Endothelial cell of umbilical vein (primary cell): ENCODE measurements at regions not wholly inside any gene's neighbourhood (a gene's known extent, or its start where the extent isn't known, plus 50 kb on each side); places are given as distances from the start of the nearest gene placed in this dataset.

ENCODE experiments used
- BruUV-seq: library from RNA; stranded (reverse); fragments of 400-500 nt; replicated peaks from 2 replicates; lab custom pipeline; 2021; lab: Mats Ljungman, UMichigan
- CTCF ChIA-PET: fragments of 300-600, 350-600 bp; sonication (Branson Sonifier 250); formaldehyde crosslinking; loops from one replicate; lab custom pipeline; 2021; ENCODE audit warnings: antibody characterized with exemption, inconsistent platforms; lab: Charles Lee
- POLR2A ChIA-PET: fragments of 300-600, 350-600 bp; sonication (Branson Sonifier 250); formaldehyde crosslinking; loops from one replicate; lab custom pipeline; 2021; ENCODE audit warnings: antibody characterized with exemption, inconsistent platforms; lab: Charles Lee
- DNase-seq: peaks from one replicate; pipeline ENCODE4 v3.0.0-alpha.2; 2011; ENCODE audit warnings: low read depth, low spot score
- FAIRE-seq: peaks from 2 replicates; lab custom pipeline; 2011; peaks lifted over from hg19 to GRCh38; lab: Jason Lieb, UNC
- H2AFZ ChIP-seq: 2 replicates; pipeline ENCODE4 v1.6.0; 2012; ENCODE audit warnings: low read depth, low read length, control low read depth, inconsistent platforms
- H3K27ac ChIP-seq: 2 replicates; pipeline ENCODE4 v1.5.1; 2011; ENCODE audit warnings: low read depth, mild to moderate bottlenecking, control low read depth, low read length, moderate library complexity; ENCODE audit not compliant: insufficient read depth
- H3K27me3 ChIP-seq, 2 experiments: 2 replicates each; pipeline versions ENCODE4 v1.6.0 to v1.6.1; 2011; ENCODE audit warnings: low read length in 2 of 2, mixed read lengths in 1 of 2; ENCODE audit not compliant: control insufficient read depth in 2 of 2, insufficient read depth in 2 of 2
- H3K36me3 ChIP-seq, 2 experiments: 2 replicates in 1 of 2; 3 replicates in 1 of 2; pipeline ENCODE4 v1.5.1; 2011; ENCODE audit warnings: low read length in 2 of 2, mild to moderate bottlenecking in 1 of 2, moderate library complexity in 1 of 2; ENCODE audit not compliant: control insufficient read depth in 2 of 2, insufficient read depth in 2 of 2; ENCODE audit errors: extremely low read depth in 1 of 2
- H3K4me1 ChIP-seq: 3 replicates; pipeline ENCODE4 v1.5.1; 2011; ENCODE audit warnings: mild to moderate bottlenecking, low read length; ENCODE audit not compliant: control insufficient read depth, insufficient read depth; ENCODE audit errors: extremely low read depth
- H3K4me2 ChIP-seq: 2 replicates; pipeline ENCODE4 v1.6.1; 2011; ENCODE audit warnings: low read length, control low read depth, mixed read lengths; ENCODE audit not compliant: insufficient read depth
- H3K4me3 ChIP-seq, 3 experiments: fragments of 200-600 bp in 1 of 3; sonication (generic), shearing (Covaris generic) in 1 of 3; replicated peaks in 1 of 3; 2 replicates each; pipeline ENCODE4 v1.5.1; 2011 to 2016; ENCODE audit warnings: control low read depth in 3 of 3, low read length in 3 of 3, mild to moderate bottlenecking in 2 of 3, inconsistent platforms in 1 of 3, low read depth in 1 of 3, moderate library complexity in 1 of 3; ENCODE audit not compliant: insufficient read depth in 1 of 3
- H3K79me2 ChIP-seq: 2 replicates; pipeline ENCODE4 v1.6.0; 2012; ENCODE audit warnings: low read length, inconsistent platforms; ENCODE audit not compliant: control insufficient read depth, insufficient read depth
- H3K9ac ChIP-seq: replicated peaks from 2 replicates; pipeline ENCODE3; 2011; ENCODE audit warnings: low read length, control low read depth; ENCODE audit not compliant: insufficient read depth; ENCODE audit errors: extremely low read depth
- H3K9me1 ChIP-seq: replicated peaks from 3 replicates; pipeline ENCODE4 v1.6.0; 2011; ENCODE audit warnings: mild to moderate bottlenecking, low read length; ENCODE audit not compliant: control insufficient read depth, insufficient read depth; ENCODE audit errors: extremely low read depth
- H3K9me3 ChIP-seq: replicated peaks from 2 replicates; pipeline ENCODE4 v1.5.1; 2012; ENCODE audit warnings: low read length, inconsistent platforms; ENCODE audit not compliant: control insufficient read depth, insufficient read depth
- H4K20me1 ChIP-seq: replicated peaks from 2 replicates; pipeline ENCODE3; 2011; ENCODE audit warnings: mild to moderate bottlenecking, low read length; ENCODE audit not compliant: control insufficient read depth, insufficient read depth; ENCODE audit errors: extremely low read depth
- EZH2 ChIP-seq: IDR thresholded peaks from 2 replicates; pipeline ENCODE4 v1.6.1; 2012; ENCODE audit warnings: borderline replicate concordance, low read depth, mild to moderate bottlenecking, moderate library complexity, low read length, inconsistent platforms; ENCODE audit not compliant: severe bottlenecking
- FOS ChIP-seq: IDR thresholded peaks from 2 replicates; pipeline ENCODE4 v1.6.1; 2011; ENCODE audit warnings: mild to moderate bottlenecking, low read length, moderate library complexity, borderline replicate concordance; ENCODE audit not compliant: insufficient read depth
- GATA2 ChIP-seq: IDR thresholded peaks from 2 replicates; pipeline ENCODE4 v1.7.0; 2011; ENCODE audit warnings: low read depth, mild to moderate bottlenecking, moderate library complexity, mixed read lengths, low read length; ENCODE audit not compliant: insufficient read length, insufficient read depth
- JUN ChIP-seq: IDR thresholded peaks from 2 replicates; pipeline ENCODE4 v1.6.1; 2011; ENCODE audit warnings: borderline replicate concordance, low read depth; ENCODE audit not compliant: insufficient read length, insufficient read depth
- MYC ChIP-seq: IDR thresholded peaks from one replicate; pipeline ENCODE4 v1.6.1; 2011; ENCODE audit warnings: mild to moderate bottlenecking, low read depth, low read length
- POLR2A ChIP-seq: IDR thresholded peaks from 2 replicates; pipeline ENCODE4 v1.6.1; 2012; ENCODE audit warnings: low read depth, mild to moderate bottlenecking, control low read depth, low read length
- POLR2AphosphoS5 ChIP-seq: IDR thresholded peaks from 2 replicates; pipeline ENCODE4 v1.6.1; 2012; ENCODE audit warnings: low read depth, mild to moderate bottlenecking, control low read depth, low read length, moderate library complexity; ENCODE audit not compliant: insufficient read depth
- dilution Hi-C: fragments of 300-500 bp; cut with MboI; formaldehyde crosslinking; loops from one replicate; pipeline ENCODE4 v1.15.0; 2019; ENCODE audit warnings: low sequenced_read_pairs; ENCODE audit not compliant: extremely low pct_ligation_motif_present
- intact Hi-C: fragments of 100-400 bp; cut with micrococcal nuclease; formaldehyde crosslinking; loops from one replicate; pipeline ENCODE4 v1.10.0; 2022
- TF ChIP-seq, protein P1 (sequence below): IDR thresholded peaks from 2 replicates; pipeline ENCODE4 v1.6.1; 2011; ENCODE audit not compliant: insufficient read depth, insufficient read length
- TF ChIP-seq, protein P2 (sequence below), 2 donors: IDR thresholded peaks; 1 replicate in 1 of 2; 2 replicates in 1 of 2; pipeline ENCODE4 v1.5.1; 2011; ENCODE audit warnings: low read length in 2 of 2, mild to moderate bottlenecking in 2 of 2, moderate library complexity in 2 of 2, control low read depth in 1 of 2, inconsistent platforms in 1 of 2, low read depth in 1 of 2; ENCODE audit not compliant: insufficient read depth in 1 of 2; ENCODE audit errors: extremely low read depth in 1 of 2

DNA sequence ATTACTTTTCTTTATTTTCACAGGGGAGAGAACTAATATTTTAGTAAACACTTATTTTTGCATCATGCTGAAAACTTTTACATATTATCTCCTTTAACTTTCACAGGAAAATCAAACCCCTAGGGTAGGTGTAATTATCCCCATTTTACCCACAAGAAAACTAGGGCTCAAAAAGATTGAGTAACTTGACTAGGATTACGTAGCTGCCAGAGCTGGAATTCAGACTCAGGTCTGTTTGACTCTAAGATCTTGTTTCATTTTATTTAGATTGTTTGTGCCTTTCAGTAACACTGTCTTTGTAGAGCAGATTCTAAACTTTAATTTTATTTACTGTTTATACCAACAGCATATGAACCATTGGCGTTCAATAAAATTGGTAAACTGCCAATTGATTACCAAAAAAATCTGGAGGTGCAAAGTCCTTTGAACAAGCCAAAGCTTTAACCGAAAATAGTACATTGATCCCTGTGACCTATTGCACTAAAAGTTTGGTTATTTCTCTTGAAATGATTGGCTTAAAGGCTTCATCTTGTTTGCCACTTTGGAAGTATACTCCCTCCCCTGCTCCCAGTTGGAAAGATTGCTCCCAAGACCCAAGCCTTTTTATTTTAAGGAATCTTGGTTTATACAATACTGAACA lies 71.0 kb upstream of the WDR26 start:
- Histone ChIP-seq H3K9me1 (no peaks in the 10 kb centered on the region), H3K27me3 (no peaks in the 10 kb centered on the region), H3K27ac (no peak overlapping the region), H2AFZ (no peak overlapping the region), H3K4me3 (no peak overlapping the region), H3K9ac (no peak overlapping the region), H3K79me2 (no peaks in the 10 kb centered on the region), H3K4me2 (no peak overlapping the region), H4K20me1 (no peaks in the 10 kb centered on the region), H3K4me1 (peaks cover 18% of the 10 kb centered on the region), H3K36me3 (no peaks in the 10 kb centered on the region), H3K9me3 (no peaks in the 10 kb centered on the region)
- no peak for TF ChIP-seq FOS
- no peak for TF ChIP-seq JUN
- TF ChIP-seq POLR2AphosphoS5, result no peak
- TF ChIP-seq GATA2, result no peak
- TF ChIP-seq, protein P1, sequence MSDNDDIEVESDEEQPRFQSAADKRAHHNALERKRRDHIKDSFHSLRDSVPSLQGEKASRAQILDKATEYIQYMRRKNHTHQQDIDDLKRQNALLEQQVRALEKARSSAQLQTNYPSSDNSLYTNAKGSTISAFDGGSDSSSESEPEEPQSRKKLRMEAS, result no peak
- TF ChIP-seq MYC, result no peak
- TF ChIP-seq POLR2A, result no peak
- TF ChIP-seq, protein P2, sequence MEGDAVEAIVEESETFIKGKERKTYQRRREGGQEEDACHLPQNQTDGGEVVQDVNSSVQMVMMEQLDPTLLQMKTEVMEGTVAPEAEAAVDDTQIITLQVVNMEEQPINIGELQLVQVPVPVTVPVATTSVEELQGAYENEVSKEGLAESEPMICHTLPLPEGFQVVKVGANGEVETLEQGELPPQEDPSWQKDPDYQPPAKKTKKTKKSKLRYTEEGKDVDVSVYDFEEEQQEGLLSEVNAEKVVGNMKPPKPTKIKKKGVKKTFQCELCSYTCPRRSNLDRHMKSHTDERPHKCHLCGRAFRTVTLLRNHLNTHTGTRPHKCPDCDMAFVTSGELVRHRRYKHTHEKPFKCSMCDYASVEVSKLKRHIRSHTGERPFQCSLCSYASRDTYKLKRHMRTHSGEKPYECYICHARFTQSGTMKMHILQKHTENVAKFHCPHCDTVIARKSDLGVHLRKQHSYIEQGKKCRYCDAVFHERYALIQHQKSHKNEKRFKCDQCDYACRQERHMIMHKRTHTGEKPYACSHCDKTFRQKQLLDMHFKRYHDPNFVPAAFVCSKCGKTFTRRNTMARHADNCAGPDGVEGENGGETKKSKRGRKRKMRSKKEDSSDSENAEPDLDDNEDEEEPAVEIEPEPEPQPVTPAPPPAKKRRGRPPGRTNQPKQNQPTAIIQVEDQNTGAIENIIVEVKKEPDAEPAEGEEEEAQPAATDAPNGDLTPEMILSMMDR (IDR thresholded peaks at IDR 0.05; ENCODE audit: extremely low read depth in 1 of 2, insufficient read depth in 1 of 2, low read depth in 1 of 2, low read length in 2 of 2), result no peak
- TF ChIP-seq EZH2, result no peak
- FAIRE-seq, result no peak
- ChIA-PET POLR2A (no interaction called here), CTCF (interaction anchor here (0.6 to 3.4 kb wide), 5 partner anchors 8 to 1375 kb away, joined by 3 to 21 read pairs (median 4); no protein-coding TSS in a partner anchor)
- dilution Hi-C loops, result loop anchor here (25.0 kb wide), 1 partner anchor 107 kb away; the partner anchor contains the start of gene CNIH3
- DNase-seq, result no peak
- intact Hi-C loops, result no loop called here
- no TSS peak for BruUV-seq
